Fibroblast of lung (primary cell): ENCODE measurements at regions not wholly inside any gene's neighbourhood (a gene's known extent, or its start where the extent isn't known, plus 50 kb on each side); places are given as distances from the start of the nearest gene placed in this dataset.

Source experiments
- DNase-seq, 2 donors: peaks; one replicate each; pipeline versions ENCODE4 v3.0.0 to v3.0.0-alpha.2; 2010; ENCODE audit warnings: low read depth in 2 of 2
- H2AFZ ChIP-seq: 2 replicates; pipeline ENCODE4 v1.5.1; 2012; ENCODE audit warnings: low read length, control low read depth, inconsistent platforms
- H3K27ac ChIP-seq: 2 replicates; pipeline ENCODE4 v1.5.1; 2011; ENCODE audit warnings: low read length, control low read depth; ENCODE audit not compliant: insufficient read depth
- H3K27me3 ChIP-seq: 2 replicates; pipeline ENCODE4 v1.5.1; 2011; ENCODE audit warnings: mild to moderate bottlenecking, low read length; ENCODE audit not compliant: control insufficient read depth, insufficient read depth
- H3K36me3 ChIP-seq: 2 replicates; pipeline ENCODE4 v1.5.1; 2011; ENCODE audit warnings: low read length; ENCODE audit not compliant: control insufficient read depth, insufficient read depth
- H3K4me1 ChIP-seq: 2 replicates; pipeline ENCODE4 v1.5.1; 2011; ENCODE audit warnings: low read length; ENCODE audit not compliant: control insufficient read depth, insufficient read depth; ENCODE audit errors: extremely low read depth
- H3K4me2 ChIP-seq: 2 replicates; pipeline ENCODE4 v1.5.1; 2011; ENCODE audit warnings: low read length, control low read depth; ENCODE audit not compliant: insufficient read depth; ENCODE audit errors: extremely low read depth
- H3K4me3 ChIP-seq, 4 experiments: fragments of 200-600 bp in 1 of 4; sonication (generic) in 1 of 4; replicated peaks in 1 of 4; 2 replicates each; pipeline ENCODE4 v1.5.1; 2011 to 2016; ENCODE audit warnings: low read length in 4 of 4, low read depth in 3 of 4, mild to moderate bottlenecking in 3 of 4, control low read depth in 2 of 4, inconsistent platforms in 1 of 4, mixed read lengths in 1 of 4; ENCODE audit not compliant: insufficient read depth in 1 of 4; ENCODE audit errors: control extremely low read depth in 1 of 4
- H3K79me2 ChIP-seq: 2 replicates; pipeline ENCODE4 v1.5.1; 2012; ENCODE audit warnings: mild to moderate bottlenecking, low read length, inconsistent platforms; ENCODE audit not compliant: control insufficient read depth, insufficient read depth
- H3K9ac ChIP-seq: 2 replicates; pipeline ENCODE4 v1.5.1; 2011; ENCODE audit warnings: mild to moderate bottlenecking, low read length, control low read depth; ENCODE audit not compliant: insufficient read depth
- H3K9me3 ChIP-seq: 2 replicates; pipeline ENCODE4 v1.5.1; 2012; ENCODE audit warnings: low read depth, low read length; ENCODE audit not compliant: control insufficient read depth, insufficient read depth
- H4K20me1 ChIP-seq: 2 replicates; pipeline ENCODE4 v1.5.1; 2011; ENCODE audit warnings: low read length; ENCODE audit not compliant: control insufficient read depth, insufficient read depth; ENCODE audit errors: extremely low read depth
- EZH2 ChIP-seq: IDR thresholded peaks from 2 replicates; pipeline ENCODE4 v1.5.1; 2012; ENCODE audit warnings: low read length, control low read depth, mild to moderate bottlenecking; ENCODE audit errors: missing control alignments
- TF ChIP-seq, protein P1 (sequence below), 2 donors: IDR thresholded peaks in 1 of 2; conservative IDR thresholded peaks in 1 of 2; 1 replicate in 1 of 2; 2 replicates in 1 of 2; pipeline ENCODE4 v1.5.1; 2011 to 2012; ENCODE audit warnings: low read length in 2 of 2, control low read depth in 1 of 2, inconsistent platforms in 1 of 2, low read depth in 1 of 2, mild to moderate bottlenecking in 1 of 2

DNA sequence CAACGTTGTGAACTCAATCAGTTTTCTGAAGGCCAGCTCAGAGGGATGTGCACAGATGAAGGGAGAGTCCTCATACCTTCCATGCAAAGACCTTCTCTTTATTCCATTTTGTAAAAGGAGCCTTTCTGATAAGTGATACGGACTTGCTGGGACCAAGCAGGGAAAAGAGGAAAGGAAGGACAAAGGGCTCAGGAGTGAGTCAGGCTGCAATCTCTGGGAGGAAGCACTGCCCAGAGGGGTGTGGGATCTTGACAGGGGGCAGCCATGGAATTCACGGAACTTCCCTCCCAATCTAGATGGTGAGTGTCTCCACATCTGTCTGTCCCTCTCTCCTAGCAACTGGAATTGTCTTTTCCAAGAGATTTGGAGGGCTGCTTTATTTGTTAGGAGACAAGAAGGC is 281.4 kb upstream of the CELF4 start:
- Histone ChIP-seq H3K27ac (no peak overlapping the region), H3K4me2 (no peak overlapping the region), H3K9me3 (no peaks in the 10 kb centered on the region), H3K36me3 (no peaks in the 10 kb centered on the region), H3K79me2 (no peaks in the 10 kb centered on the region), H3K4me1 (no peaks in the 10 kb centered on the region), H4K20me1 (no peaks in the 10 kb centered on the region), H3K27me3 (no peaks in the 10 kb centered on the region), H2AFZ (no peak overlapping the region), H3K4me3 (no peak overlapping the region), H3K9ac (no peak overlapping the region)
- no peak for TF ChIP-seq EZH2
- TF ChIP-seq, protein P1, sequence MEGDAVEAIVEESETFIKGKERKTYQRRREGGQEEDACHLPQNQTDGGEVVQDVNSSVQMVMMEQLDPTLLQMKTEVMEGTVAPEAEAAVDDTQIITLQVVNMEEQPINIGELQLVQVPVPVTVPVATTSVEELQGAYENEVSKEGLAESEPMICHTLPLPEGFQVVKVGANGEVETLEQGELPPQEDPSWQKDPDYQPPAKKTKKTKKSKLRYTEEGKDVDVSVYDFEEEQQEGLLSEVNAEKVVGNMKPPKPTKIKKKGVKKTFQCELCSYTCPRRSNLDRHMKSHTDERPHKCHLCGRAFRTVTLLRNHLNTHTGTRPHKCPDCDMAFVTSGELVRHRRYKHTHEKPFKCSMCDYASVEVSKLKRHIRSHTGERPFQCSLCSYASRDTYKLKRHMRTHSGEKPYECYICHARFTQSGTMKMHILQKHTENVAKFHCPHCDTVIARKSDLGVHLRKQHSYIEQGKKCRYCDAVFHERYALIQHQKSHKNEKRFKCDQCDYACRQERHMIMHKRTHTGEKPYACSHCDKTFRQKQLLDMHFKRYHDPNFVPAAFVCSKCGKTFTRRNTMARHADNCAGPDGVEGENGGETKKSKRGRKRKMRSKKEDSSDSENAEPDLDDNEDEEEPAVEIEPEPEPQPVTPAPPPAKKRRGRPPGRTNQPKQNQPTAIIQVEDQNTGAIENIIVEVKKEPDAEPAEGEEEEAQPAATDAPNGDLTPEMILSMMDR (conservative IDR thresholded peaks at IDR 0.05 in 1 of 2, IDR thresholded peaks at IDR 0.05 in 1 of 2; ENCODE audit: low read depth in 1 of 2, low read length in 2 of 2) = no peak
- DNase-seq = no peak

DNA sequence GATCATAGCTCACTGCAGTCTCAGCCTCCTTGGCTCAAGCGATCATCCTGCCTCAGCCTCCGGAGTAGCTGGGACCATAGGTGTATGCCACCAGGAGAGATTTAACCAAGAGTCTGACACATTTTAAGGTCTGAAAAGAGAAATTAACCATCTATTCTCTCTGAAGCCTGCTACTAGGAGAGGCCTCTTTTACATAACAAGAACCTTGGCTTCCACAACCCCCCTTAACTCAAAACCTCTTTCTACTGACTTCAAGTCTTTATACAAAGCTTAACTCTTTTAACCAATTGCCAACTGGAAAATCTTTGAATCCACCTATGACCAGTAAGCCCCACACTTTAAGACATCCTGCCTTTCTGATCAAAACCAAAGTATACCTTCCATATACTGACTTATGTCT is 279.9 kb upstream of the CELF4 start:
- DNase-seq = no peak
- H3K9me3 ChIP-seq = no peaks in the 10 kb centered on the region
- H3K4me1 ChIP-seq = no peaks in the 10 kb centered on the region
- H3K4me3 ChIP-seq = no peak overlapping the region
- no peak overlapping the region for H3K27ac ChIP-seq
- H3K79me2 ChIP-seq = no peaks in the 10 kb centered on the region
- H3K36me3 ChIP-seq = no peaks in the 10 kb centered on the region
- no peaks in the 10 kb centered on the region for H3K27me3 ChIP-seq
- no peak overlapping the region for H3K4me2 ChIP-seq
- no peak overlapping the region for H3K9ac ChIP-seq
- H4K20me1 ChIP-seq = no peaks in the 10 kb centered on the region
- no peak for TF ChIP-seq EZH2
- TF ChIP-seq, protein P1 (conservative IDR thresholded peaks at IDR 0.05 in 1 of 2, IDR thresholded peaks at IDR 0.05 in 1 of 2; ENCODE audit: low read depth in 1 of 2, low read length in 2 of 2) = no peak
- no peak overlapping the region for H2AFZ ChIP-seq

DNA sequence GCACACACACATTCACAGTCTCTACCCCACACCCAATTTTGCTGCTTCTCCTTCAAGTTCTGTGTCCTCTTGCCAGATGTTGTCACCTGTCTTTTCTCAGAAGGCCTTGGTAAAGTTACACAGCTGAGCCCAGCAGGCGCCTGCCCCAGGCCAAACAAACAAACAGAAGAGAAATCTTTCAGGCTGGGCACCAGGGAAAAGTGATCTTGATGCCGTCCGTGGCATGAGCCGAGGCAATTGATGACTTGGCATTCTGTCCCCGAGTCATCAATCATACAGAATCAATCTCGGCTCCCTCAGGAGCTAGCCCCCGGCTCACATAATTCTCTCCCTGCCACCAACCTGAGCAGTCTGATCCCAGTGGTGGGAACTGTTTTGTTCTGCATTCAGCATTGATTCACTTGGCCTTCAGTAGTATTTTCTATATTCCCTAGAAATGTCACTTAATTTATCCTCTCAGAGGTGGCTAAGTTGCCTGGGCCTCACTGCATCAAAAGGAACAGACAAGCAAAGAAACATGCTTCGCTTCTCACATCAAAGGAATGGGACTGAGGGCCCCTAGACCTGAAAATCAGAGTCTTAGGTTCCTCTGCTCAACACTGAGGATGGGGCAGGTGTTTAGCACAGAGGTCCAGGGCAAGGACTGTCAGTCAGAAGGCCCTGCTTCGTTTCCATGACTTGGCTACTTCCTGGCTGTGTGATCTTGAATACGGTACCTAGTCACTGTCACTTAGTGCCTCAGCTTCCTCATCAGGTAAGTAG is 278.8 kb upstream of the CELF4 start:
- Histone ChIP-seq H2AFZ (no peak overlapping the region), H3K4me1 (no peaks in the 10 kb centered on the region), H3K9me3 (no peaks in the 10 kb centered on the region), H3K4me2 (no peak overlapping the region), H3K9ac (no peak overlapping the region), H3K36me3 (no peaks in the 10 kb centered on the region), H3K4me3 (no peak overlapping the region), H3K79me2 (no peaks in the 10 kb centered on the region), H4K20me1 (no peaks in the 10 kb centered on the region), H3K27me3 (no peaks in the 10 kb centered on the region), H3K27ac (no peak overlapping the region)
- TF ChIP-seq, protein P1 (conservative IDR thresholded peaks at IDR 0.05 in 1 of 2, IDR thresholded peaks at IDR 0.05 in 1 of 2; ENCODE audit: low read depth in 1 of 2, low read length in 2 of 2) = no peak
- TF ChIP-seq EZH2 = no peak
- DNase-seq = no peak
